WERI-Rb-1 (cell line): ENCODE measurements at regions not wholly inside any gene's neighbourhood (a gene's known extent, or its start where the extent isn't known, plus 50 kb on each side); places are given as distances from the start of the nearest gene placed in this dataset.
"Not testable (repeated sequence)": the region's sequence is repeated elsewhere in the genome, so short reads cannot be mapped to it uniquely, and the experiment has no call there.

Experiments used
- DNase-seq: peaks from one replicate; pipeline ENCODE4 v3.0.0-alpha.2; 2020
- H3K27ac ChIP-seq: fragments of 250-450 bp; sonication (Bioruptor Pico); 2 replicates; pipeline ENCODE4 v1.5.1; 2020; ENCODE audit warnings: mild to moderate bottlenecking, moderate library complexity
- H3K27me3 ChIP-seq: fragments of 250-450 bp; sonication (Bioruptor Pico); 2 replicates; pipeline ENCODE4 v1.5.1; 2021; ENCODE audit warnings: mild to moderate bottlenecking, low read depth, moderate library complexity; ENCODE audit not compliant: insufficient read depth, severe bottlenecking
- H3K36me3 ChIP-seq: fragments of 250-450 bp; sonication (Bioruptor Pico); 2 replicates; pipeline ENCODE4 v1.5.1; 2020; ENCODE audit warnings: mild to moderate bottlenecking, moderate library complexity
- H3K4me3 ChIP-seq: 2 replicates; pipeline ENCODE4 v1.5.1; 2011; ENCODE audit warnings: low read depth, mild to moderate bottlenecking, control low read depth, low read length
- H3K9me3 ChIP-seq: fragments of 250-450 bp; sonication (Bioruptor Pico); 2 replicates; pipeline ENCODE4 v1.5.1; 2021; ENCODE audit warnings: mild to moderate bottlenecking, moderate library complexity; ENCODE audit not compliant: severe bottlenecking
- TF ChIP-seq, protein P1 (sequence below): IDR thresholded peaks from 2 replicates; pipeline ENCODE4 v1.5.1; 2011; ENCODE audit warnings: low read depth, mild to moderate bottlenecking, control low read depth, inconsistent platforms, low read length

DNA sequence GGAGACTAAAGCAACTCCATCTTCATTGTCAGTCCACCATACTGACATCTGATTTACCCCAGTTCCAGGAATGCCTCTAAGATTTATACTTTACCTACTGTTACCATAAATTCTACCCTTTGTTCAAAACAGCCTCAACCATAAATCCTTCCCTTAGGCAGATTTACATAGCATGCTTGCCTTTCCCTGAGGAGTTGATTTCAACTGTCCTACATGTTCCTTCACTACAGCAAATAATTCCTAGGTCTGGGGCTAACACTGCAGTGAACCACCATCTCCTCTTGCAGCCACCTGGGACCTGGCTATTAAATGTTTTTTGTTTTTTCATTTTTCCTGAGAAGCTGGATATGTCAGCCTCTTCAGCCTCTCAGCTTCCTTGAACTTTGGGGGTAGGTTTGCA, 166.9 kb upstream of the PDE4D start:
- Histone ChIP-seq H3K36me3 (no peaks in the 10 kb centered on the region), H3K4me3 (no peak overlapping the region), H3K27ac (no peak overlapping the region), H3K27me3 (no peaks in the 10 kb centered on the region), H3K9me3 (no peaks in the 10 kb centered on the region)
- TF ChIP-seq, protein P1, sequence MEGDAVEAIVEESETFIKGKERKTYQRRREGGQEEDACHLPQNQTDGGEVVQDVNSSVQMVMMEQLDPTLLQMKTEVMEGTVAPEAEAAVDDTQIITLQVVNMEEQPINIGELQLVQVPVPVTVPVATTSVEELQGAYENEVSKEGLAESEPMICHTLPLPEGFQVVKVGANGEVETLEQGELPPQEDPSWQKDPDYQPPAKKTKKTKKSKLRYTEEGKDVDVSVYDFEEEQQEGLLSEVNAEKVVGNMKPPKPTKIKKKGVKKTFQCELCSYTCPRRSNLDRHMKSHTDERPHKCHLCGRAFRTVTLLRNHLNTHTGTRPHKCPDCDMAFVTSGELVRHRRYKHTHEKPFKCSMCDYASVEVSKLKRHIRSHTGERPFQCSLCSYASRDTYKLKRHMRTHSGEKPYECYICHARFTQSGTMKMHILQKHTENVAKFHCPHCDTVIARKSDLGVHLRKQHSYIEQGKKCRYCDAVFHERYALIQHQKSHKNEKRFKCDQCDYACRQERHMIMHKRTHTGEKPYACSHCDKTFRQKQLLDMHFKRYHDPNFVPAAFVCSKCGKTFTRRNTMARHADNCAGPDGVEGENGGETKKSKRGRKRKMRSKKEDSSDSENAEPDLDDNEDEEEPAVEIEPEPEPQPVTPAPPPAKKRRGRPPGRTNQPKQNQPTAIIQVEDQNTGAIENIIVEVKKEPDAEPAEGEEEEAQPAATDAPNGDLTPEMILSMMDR = no peak
- no peak for DNase-seq

- no peaks in the 10 kb centered on the region for H3K27me3 ChIP-seq
- no peak for DNase-seq
- TF ChIP-seq, protein P1 = no peak
- H3K9me3 ChIP-seq = no peaks in the 10 kb centered on the region
- no peak overlapping the region for H3K4me3 ChIP-seq
- no peaks in the 10 kb centered on the region for H3K36me3 ChIP-seq
- H3K27ac ChIP-seq = no peak overlapping the region
Measured at GRCh38 chr5:60056191-60056590, 162.7 kb upstream of the PDE4D start.

GRCh38 chr5:60055168-60055567, 161.6 kb upstream of the PDE4D start:
- TF ChIP-seq, protein P1 = no peak
- Histone ChIP-seq H3K36me3 (no peaks in the 10 kb centered on the region), H3K4me3 (no peak overlapping the region), H3K9me3 (no peaks in the 10 kb centered on the region), H3K27ac (no peak overlapping the region), H3K27me3 (no peaks in the 10 kb centered on the region)
- no peak for DNase-seq

GRCh38 chr5:60041996-60042664, 148.6 kb upstream of the PDE4D start:
- H3K27ac ChIP-seq, H3K36me3 ChIP-seq, DNase-seq, H3K9me3 ChIP-seq, H3K4me3 ChIP-seq, H3K27me3 ChIP-seq: not testable (repeated sequence)

GRCh38 chr5:60041508-60041907, 148.0 kb upstream of the PDE4D start:
- H3K9me3 ChIP-seq, DNase-seq, H3K27ac ChIP-seq, H3K4me3 ChIP-seq, H3K36me3 ChIP-seq, H3K27me3 ChIP-seq: not testable (repeated sequence)

- DNase-seq = no peak
- no peaks in the 10 kb centered on the region for H3K36me3 ChIP-seq
- no peak overlapping the region for H3K27ac ChIP-seq
- H3K27me3 ChIP-seq = no peaks in the 10 kb centered on the region
- TF ChIP-seq, protein P1 = no peak
- H3K4me3 ChIP-seq = no peak overlapping the region
- no peaks in the 10 kb centered on the region for H3K9me3 ChIP-seq
Measured at GRCh38 chr5:60036192-60036938, 142.8 kb upstream of the PDE4D start.

DNA sequence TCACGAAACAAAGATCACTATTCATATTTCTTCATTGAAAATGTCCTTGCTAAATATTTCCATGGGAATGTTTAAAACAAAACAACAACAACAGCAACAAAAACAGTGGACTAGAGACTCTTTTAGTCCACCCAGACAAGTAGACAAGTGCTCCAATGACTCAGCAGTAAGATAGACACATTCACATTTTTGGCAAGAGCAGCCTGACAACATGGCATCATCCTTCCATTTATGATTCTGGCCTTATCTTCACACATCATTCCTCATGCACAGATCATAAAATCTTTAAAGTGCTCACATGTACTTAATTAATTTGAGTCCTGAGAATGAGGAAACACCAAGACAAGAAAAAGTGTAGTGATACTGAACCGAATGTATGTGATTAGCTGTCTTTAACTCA, 132.6 kb upstream of the PDE4D start:
- TF ChIP-seq, protein P1 = no peak
- H3K4me3 ChIP-seq = no peak overlapping the region
- no peaks in the 10 kb centered on the region for H3K9me3 ChIP-seq
- H3K36me3 ChIP-seq = no peaks in the 10 kb centered on the region
- DNase-seq = no peak
- no peaks in the 10 kb centered on the region for H3K27me3 ChIP-seq
- no peak overlapping the region for H3K27ac ChIP-seq
